ENCODE measurements at regions not wholly inside any gene's neighbourhood (a gene's known extent, or its start where the extent isn't known, plus 50 kb on each side); places are given as distances from the start of the nearest gene placed in this dataset.

DNA sequence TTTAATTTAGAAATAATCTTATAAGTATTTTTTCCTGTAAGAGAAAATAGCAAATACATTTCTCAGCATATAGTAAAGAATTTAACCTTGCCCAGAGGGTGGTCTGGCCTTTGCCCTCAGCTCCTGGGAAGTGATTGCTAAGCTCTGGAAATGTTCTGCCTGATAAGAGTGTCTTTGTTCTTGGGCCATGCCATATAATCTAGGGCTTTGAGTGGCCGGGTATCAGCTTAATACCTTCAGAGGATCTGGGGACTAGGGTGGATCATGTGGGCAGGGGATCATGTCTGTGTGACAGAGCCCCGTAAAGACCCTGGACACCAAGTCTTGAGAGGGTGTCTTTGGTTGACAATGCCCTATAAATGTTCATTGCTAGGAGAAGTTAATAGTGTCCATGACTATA lies 1032.4 kb upstream of the MIR17HG start:
- no peak overlapping the region for H3K18ac ChIP-seq (ENCODE audit: low read depth, low read length)
- H3K9me1 ChIP-seq (ENCODE audit: insufficient read depth, low read length), result no peaks in the 10 kb centered on the region
- no peak overlapping the region for H4K8ac ChIP-seq (ENCODE audit: low read depth in 2 of 2, low read length in 2 of 2)
- TF ChIP-seq POLR2A (IDR thresholded peaks at IDR 0.05; ENCODE audit: low read depth, low read length) (no peak), RFX5 (IDR thresholded peaks at IDR 0.05; ENCODE audit: low read depth, low read length) (no peak), SMC3 (IDR thresholded peaks at IDR 0.05; ENCODE audit: low read depth, low read length) (no peak), NFE2L2 (IDR thresholded peaks at IDR 0.05; ENCODE audit: low read depth, low read length) (no peak), BHLHE40 (IDR thresholded peaks at IDR 0.05; ENCODE audit: low read depth, low read length) (no peak), MAFK (IDR thresholded peaks at IDR 0.05; ENCODE audit: low read depth, low read length) (no peak), FOS (IDR thresholded peaks at IDR 0.05; ENCODE audit: low read depth, low read length) (no peak)
- TF ChIP-seq, protein P1, sequence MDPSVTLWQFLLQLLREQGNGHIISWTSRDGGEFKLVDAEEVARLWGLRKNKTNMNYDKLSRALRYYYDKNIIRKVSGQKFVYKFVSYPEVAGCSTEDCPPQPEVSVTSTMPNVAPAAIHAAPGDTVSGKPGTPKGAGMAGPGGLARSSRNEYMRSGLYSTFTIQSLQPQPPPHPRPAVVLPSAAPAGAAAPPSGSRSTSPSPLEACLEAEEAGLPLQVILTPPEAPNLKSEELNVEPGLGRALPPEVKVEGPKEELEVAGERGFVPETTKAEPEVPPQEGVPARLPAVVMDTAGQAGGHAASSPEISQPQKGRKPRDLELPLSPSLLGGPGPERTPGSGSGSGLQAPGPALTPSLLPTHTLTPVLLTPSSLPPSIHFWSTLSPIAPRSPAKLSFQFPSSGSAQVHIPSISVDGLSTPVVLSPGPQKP (IDR thresholded peaks at IDR 0.05; ENCODE audit: borderline replicate concordance, low read depth, low read length), result no peak
- TF ChIP-seq, protein P2, sequence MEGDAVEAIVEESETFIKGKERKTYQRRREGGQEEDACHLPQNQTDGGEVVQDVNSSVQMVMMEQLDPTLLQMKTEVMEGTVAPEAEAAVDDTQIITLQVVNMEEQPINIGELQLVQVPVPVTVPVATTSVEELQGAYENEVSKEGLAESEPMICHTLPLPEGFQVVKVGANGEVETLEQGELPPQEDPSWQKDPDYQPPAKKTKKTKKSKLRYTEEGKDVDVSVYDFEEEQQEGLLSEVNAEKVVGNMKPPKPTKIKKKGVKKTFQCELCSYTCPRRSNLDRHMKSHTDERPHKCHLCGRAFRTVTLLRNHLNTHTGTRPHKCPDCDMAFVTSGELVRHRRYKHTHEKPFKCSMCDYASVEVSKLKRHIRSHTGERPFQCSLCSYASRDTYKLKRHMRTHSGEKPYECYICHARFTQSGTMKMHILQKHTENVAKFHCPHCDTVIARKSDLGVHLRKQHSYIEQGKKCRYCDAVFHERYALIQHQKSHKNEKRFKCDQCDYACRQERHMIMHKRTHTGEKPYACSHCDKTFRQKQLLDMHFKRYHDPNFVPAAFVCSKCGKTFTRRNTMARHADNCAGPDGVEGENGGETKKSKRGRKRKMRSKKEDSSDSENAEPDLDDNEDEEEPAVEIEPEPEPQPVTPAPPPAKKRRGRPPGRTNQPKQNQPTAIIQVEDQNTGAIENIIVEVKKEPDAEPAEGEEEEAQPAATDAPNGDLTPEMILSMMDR (conservative IDR thresholded peaks at IDR 0.05; ENCODE audit: low read depth, low read length), result no peak
- no peaks in the 10 kb centered on the region; the same call in 1 of the 2 replicates for H3K9me3 ChIP-seq (ENCODE audit: control insufficient read depth, insufficient read depth, low read length)
- no peak overlapping the region for H2AK5ac ChIP-seq (ENCODE audit: low read depth, low read length)
- H3K4me1 ChIP-seq (ENCODE audit: control insufficient read depth, insufficient read depth, low read length), result no peaks in the 10 kb centered on the region
- no TSS peak for BruUV-seq (replicated peaks)
- H4K5ac ChIP-seq (ENCODE audit: low read depth, low read length), result no peak overlapping the region
- POLR2A ChIA-PET (ENCODE audit: unreplicated experiment), result no interaction called here
- no peaks in the 10 kb centered on the region for H3K27me3 ChIP-seq (ENCODE audit: control insufficient read depth, insufficient read depth, low read length)
- H3K4me2 ChIP-seq (ENCODE audit: low read depth, low read length), result no peak overlapping the region
- in situ Hi-C loops (cut with MboI; ENCODE audit: low sequenced_read_pairs) (no loop called here), dilution Hi-C loops (cut with HindIII; ENCODE audit: low sequenced_read_pairs, unreplicated experiment) (no loop called here), intact Hi-C loops (cut with micrococcal nuclease) (loop anchor here (5.0 kb wide), 1 partner anchor 1957 kb away; no protein-coding TSS in a partner anchor)
- CTCF ChIA-PET, result no interaction called here
- ATAC-seq (ENCODE audit: low read depth) (no peak), DNase-seq (no peak)
- H3K27ac ChIP-seq (ENCODE audit: insufficient read depth, low read length), result no peak overlapping the region
- H4K91ac ChIP-seq (ENCODE audit: insufficient read depth, low read depth, low read length), result no peak overlapping the region
- H4K20me1 ChIP-seq (ENCODE audit: insufficient read depth, low read length), result no peaks in the 10 kb centered on the region
- no peak overlapping the region for H2BK120ac ChIP-seq (ENCODE audit: low read depth, low read length)
- no peak overlapping the region for H2BK15ac ChIP-seq (ENCODE audit: low read depth, low read length)
- no peak overlapping the region for H3K9ac ChIP-seq (ENCODE audit: low read depth, low read length)
- no peak overlapping the region for H2AFZ ChIP-seq (replicated peaks; ENCODE audit: low read length, poor library complexity)
- H3K56ac ChIP-seq (ENCODE audit: extremely low read depth, insufficient read depth, low read length), result no peak overlapping the region
- no peak overlapping the region for H2BK5ac ChIP-seq (ENCODE audit: low read depth, low read length, poor library complexity, severe bottlenecking)
- no peak overlapping the region for H3K23ac ChIP-seq (ENCODE audit: low read depth, low read length)
- no peak overlapping the region for H3K14ac ChIP-seq (replicated peaks; ENCODE audit: low read depth, low read length)
- H2BK20ac ChIP-seq (ENCODE audit: low read depth, low read length), result no peak overlapping the region
- H3K36me3 ChIP-seq (ENCODE audit: control insufficient read depth, insufficient read depth, low read length), result no peaks in the 10 kb centered on the region
- H3K4ac ChIP-seq (ENCODE audit: low read depth, low read length), result no peak overlapping the region
- H2AK9ac ChIP-seq (replicated peaks; ENCODE audit: low read depth, low read length, poor library complexity), result no peak overlapping the region
- H3K4me3 ChIP-seq (ENCODE audit: insufficient read depth, low read depth, low read length), result no peak overlapping the region
- H3K79me1 ChIP-seq (ENCODE audit: low read depth in 1 of 2, low read length in 2 of 2), result no peaks in the 10 kb centered on the region
- no CpG with 5 or more reads among the region's 2 CpGs for WGBS, 2 experiments (ENCODE audit: extremely low coverage in 2 of 2, insufficient read length in 1 of 2)

Measured in IMR-90 (cell line).